ENCODE measurements at regions not wholly inside any gene's neighbourhood (a gene's known extent, or its start where the extent isn't known, plus 50 kb on each side); places are given as distances from the start of the nearest gene placed in this dataset.

GRCh38 chr10:36263871-36264270, 621.8 kb upstream of the FZD8 start (continued):
- TF ChIP-seq SRF (IDR thresholded peaks at IDR 0.05; ENCODE audit: low read depth, low read length), result no peak
- no peak for TF ChIP-seq RAD21 (IDR thresholded peaks at IDR 0.05 in 1 of 2, conservative IDR thresholded peaks at IDR 0.05 in 1 of 2; ENCODE audit: low read depth in 2 of 2, low read length in 2 of 2)
- no peak for TF ChIP-seq CHD7 (IDR thresholded peaks at IDR 0.05; ENCODE audit: insufficient replicate concordance, low read length)
